ENCODE measurements at regions not wholly inside any gene's neighbourhood (a gene's known extent, or its start where the extent isn't known, plus 50 kb on each side); places are given as distances from the start of the nearest gene placed in this dataset.

DNA sequence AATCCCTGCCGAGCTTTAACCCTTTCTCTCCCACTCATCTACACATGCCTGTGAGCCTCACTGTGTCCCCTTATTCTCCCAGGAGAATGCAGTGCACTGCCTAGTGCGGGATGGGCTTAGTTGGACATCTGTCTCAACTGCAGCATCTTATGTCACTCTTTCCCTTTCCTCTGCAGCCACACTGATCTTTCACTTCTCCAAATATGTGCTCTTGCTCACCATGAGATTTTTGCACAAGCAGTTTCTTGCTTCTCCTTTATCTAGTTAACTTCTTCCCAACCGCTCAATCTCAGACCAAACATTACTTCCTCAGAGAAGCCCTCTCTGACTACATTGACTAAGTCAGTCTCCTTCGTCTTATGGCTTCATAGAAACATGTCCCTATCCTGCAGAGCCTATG, 292.3 kb downstream of the KBTBD8 start:
- no peak for DNase-seq

DNA sequence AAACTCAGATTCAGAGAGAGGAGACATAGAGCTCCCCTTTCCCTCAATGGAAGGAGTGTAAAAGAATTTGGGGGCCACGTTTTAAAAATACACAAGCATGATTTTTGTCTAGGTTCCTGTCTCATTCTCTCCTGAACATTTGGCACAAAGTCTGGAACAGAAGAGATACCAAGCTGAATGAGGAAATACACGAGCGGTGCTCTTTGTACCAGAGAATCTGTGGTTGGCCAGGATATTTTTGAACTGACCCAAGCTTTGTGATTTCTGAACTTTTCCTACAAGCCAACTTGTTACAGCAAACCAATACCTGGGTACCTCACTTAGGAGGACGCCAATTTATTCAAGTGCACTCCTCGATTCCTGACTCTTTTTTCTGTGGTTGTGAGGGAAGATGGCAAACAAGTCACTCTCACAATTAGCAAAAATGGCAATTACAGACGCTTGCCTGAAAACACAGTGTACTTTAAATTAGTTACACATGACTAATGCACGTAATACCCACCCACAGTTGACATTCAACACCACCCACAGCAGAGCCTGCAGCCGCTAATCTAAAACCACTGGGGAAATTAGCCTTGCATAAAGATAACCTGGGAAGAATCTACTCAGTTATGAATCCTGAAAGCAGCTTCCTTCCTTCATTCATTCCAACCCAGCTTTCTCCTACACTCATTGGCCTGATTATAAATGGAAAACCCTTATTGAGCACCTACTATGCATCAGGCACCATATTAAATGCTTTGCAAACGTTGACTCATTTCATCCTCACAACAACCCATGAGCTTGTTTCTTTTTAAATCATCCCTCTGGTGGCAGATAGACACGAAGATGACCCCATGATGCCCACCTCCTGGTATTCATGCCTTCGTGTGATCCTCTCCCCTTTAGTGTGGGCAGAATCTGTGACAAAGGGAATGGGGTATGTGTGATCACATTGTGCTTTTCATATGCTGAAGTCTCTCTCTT, 293.5 kb downstream of the KBTBD8 start:
- no peak for DNase-seq

DNA sequence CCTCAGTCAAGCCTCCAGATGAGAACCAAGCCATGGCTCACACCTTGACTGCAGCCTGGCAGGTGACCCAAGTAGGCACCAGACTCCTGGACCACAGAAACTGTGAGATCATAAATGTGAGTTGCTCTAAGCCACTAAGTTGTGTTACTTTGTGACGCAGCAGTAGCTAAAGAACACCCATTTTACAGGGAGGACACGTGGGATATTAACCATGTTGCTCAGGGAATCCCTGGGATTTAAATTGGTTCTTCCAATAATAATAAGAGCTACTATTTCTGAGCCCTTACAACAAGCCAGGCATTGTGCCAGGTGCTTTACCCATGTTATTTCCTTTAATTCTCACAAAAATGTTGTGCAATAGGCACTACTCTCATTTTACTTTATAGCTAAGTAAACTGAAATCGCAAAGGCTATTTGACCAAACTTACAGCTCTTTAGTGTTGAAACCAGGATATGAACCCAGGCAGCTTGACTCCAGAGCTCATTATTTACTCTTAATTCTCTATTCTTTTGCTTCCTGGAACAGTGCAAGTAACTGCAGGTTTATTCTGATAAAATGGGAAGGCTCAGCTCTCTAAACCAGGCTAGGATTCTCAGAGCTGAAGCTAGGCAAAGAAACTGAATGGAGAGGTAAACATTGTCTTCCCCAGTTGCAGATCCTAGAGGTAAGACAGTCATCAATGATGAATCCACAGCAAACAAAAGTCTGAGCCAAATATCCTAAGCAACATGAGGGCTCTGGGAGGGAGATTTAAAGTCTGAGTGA, 294.4 kb downstream of the KBTBD8 start:
- no peak for DNase-seq

DNA sequence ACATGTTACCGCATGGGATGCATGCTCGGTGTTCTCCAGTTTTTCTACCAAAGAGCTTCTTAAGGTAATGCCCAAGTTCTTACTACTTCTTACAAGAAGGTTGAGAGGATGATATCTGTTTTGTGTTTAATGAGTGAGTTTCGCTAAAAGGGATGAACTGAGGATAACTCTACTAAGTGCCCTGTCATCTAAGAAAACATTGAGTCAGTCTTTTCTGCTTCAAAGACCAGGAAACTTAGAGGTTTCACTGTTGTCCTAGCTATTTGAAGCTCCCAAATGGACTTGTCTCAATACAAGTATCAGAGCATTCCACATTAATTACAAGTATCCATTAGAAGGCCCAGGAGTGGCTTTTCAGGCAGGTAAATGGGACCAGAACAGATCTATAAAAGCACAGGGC, 296.2 kb downstream of the KBTBD8 start:
- DNase-seq = no peak

DNA sequence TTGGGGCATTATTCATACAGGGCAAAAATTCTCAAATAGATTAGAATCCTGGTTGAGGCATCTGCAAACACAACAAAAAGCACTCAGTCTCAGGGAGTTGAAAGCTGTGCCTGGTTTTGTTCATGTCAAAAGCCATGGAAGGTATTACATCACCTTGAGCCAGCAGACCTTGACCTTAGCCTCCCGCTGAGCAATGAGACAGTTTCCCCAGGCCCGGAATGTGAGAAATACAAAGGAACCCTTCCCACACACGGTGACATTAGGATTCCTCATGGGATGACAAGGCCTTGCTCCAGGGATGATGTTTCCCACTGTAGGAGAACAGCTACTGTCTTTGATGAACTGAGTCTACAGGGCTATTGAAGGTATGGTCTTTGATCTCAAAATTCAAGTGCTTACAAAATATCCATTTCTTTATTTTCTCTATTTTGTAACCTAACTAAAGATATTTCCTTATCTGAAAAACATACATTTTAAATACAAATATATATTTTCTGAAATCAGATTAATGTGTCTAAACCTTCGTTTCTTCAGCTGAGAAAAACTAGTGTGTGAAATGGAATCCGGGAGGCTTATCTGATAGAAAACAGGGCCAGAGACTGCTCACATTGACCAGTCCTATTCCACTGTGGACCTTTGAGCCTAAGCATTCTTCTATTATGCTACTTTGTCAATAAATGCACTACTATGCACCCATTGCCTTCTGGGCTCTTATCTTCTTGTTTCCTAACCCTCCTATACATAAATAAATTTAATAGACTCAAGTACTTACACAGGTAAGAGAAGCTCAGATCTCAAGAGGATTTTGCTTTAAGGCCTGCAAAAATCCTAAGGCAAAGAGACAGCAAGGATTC, 298.2 kb downstream of the KBTBD8 start:
- no peak for DNase-seq

DNA sequence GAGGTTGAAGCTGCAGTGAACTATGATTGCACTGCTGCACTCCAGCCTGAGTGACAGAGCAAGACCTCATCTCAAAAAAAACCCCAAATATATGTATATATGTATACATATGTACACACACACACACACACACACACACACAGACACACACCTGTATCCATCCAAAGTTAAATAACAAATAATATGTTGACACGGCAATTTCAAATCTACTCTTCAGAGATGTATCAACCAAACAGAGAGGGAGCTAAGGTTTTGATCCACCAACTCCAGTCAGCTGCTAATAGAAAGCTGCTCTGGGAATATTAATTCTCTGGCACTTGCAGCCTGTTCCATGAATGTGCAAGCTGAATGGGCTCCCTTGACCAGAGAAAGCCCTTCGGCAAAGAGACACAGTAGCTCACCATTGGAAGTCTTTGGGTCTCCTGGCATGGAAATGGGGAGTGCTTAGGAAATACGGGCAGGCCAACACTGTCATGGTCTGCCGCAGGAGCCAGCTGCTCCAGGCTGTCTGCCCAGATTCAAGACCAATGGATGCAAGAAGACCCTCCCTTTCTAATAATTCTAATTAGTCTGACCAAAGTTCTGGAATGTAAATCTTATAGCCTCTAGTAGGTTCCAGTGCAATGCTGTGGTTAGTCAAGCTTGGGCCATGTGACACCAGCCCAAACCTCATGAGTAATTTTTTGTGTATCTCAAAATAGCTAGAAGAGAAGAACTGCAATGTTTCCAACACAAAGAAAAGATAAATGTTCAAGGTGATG, 299.8 kb downstream of the KBTBD8 start:
- DNase-seq = no peak

DNA sequence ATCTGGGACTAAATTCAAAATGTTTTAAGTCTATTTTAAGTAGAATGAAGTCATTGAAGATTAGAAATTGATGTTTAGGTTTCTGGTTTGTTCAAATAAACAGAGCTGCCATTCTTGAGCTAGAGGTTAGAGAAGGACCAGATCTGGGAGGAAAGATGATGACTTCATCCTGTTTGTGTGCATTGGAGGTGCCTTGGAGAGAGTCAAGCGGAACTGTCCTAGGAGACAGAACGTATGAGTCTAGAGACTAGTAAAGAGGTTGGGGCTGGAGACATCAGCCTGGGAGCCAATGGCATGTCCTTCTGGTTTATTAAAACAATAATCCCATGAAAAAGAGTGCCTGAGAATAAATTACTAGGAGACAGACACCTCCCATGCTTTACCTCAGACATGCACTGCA, 303.4 kb downstream of the KBTBD8 start:
- DNase-seq = no peak

DNA sequence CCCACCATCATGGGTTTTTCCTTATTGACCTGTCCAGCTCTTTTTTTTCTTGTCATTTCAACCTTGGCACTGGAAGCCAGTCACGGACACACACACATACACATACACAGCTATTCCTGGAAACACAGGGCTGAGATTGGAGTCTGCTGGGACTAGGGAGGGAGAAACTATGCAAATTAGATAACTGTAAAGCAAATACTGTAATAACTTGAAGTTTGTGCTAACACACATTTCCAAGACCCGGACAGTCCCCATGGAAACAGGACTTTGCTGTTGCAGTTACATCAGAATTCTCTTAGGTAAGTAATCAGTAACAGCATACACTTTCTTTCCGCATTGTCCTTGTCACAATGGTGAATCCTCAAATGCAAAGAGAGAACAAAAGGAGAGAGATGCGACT, 304.4 kb downstream of the KBTBD8 start:
- DNase-seq = no peak

DNA sequence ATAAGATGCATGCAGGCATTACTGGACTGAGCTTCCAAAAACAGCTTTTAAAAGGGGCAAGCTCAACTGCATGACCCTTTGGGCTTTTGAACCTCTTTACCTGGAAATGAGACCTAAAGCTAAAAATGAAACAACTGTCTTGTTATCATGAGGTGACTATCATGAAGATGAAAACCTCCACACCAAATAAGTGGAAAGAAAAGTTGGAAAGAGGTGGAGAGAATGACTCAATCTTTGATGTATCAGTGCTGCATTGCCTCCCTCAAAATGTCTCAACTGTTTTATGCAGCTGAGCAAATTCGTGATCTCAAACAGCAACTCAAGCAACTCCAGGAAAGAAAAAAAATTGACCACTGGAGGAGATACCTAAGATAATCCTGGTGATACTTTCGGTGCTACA, 307.1 kb downstream of the KBTBD8 start:
- DNase-seq = no peak

DNA sequence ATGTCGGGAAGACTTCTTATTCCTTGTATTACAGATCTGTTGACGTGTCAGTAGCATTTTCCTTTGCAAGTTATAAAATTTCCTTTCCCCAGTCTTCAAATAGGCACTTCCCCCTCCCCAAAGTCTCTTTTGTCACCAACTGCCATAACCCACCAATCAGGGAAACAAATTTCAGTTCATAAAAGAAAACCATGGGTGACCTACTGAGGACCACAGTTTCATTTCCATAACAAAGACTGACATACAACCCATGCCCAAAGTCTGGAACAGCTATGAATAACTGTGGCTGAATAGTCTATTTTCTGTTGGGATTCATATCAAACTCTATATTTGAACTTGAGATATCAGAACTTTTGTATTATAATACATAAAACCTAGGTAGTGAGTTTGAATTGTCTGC, 307.8 kb downstream of the KBTBD8 start:
- DNase-seq = no peak

DNA sequence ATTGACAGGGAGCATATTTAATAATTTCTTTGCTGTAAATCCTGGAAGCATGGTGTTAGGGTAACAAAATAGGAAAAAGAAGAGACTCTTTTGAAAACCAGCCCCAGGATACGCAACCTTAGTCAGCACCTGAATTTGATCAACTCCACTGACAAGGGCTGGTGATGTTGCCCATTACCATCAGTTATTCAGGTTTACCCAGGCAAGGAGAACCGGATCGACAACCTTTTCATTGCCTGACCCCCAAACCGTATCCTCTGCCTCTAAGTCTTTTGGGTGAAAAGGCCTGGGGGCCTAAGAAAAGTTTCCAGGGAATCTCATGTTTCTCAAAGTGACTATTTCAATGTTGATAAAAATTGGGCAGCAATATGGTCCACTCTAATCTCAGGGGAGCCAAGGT, 313.3 kb downstream of the KBTBD8 start:
- DNase-seq = no peak

DNA sequence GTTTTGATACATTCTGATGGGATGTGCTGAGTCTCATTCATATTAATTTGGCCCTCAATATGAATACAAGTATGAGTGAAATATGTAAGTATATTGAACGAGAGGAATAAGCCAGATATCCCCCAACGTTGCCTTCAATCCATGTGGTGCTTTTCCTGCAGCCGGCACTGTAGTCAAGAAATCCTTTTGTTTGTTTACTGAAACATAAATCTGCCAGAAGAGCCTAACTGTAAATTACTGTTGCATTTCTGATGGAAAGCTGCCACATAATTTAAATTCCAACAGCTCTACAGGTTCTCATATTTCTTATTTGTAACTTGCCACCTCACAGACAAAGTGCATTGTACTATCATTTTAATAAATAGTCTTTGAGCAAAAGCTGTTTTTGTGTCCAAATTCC, 314.0 kb downstream of the KBTBD8 start:
- no peak for DNase-seq

DNA sequence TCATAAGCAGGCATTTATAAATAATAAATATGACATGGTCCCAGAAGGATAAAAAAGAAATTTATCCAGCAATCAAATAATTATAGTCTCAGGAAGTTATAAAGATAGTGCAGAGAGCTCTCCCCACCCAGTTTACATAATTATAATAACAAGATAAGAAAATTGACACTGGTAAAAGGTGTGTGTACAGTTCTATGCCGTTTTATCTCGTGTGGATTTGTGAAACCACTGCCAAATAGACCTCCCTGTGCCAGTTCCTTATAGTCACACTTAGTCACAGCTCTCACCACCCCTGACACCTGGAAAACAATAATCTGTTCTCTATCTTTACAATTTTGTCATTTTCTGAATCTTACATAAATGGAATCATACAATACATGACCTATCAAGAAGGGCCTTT, 320.1 kb downstream of the KBTBD8 start:
- DNase-seq = no peak

DNA sequence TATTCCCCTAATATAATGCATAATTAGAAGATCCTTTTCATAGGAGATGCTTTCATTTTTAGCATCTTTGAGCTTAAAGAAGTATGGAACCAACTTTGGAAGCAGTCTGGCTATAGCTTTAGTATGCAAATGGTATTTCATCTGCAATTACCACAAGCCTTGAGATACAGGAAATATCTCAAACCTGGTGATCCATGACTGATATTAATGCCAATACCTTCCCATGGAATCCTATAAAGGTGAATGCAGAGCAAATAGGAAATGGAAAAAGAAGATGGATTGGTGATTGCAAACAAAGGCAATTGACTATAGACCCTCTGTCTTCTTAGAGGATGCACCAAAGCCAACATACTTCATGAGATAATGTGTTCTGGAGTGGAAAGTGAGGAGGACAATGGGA, 326.4 kb downstream of the KBTBD8 start:
- DNase-seq = no peak

All from EL (cell line).